ENCODE measurements at regions not wholly inside any gene's neighbourhood (a gene's known extent, or its start where the extent isn't known, plus 50 kb on each side); places are given as distances from the start of the nearest gene placed in this dataset.

DNA sequence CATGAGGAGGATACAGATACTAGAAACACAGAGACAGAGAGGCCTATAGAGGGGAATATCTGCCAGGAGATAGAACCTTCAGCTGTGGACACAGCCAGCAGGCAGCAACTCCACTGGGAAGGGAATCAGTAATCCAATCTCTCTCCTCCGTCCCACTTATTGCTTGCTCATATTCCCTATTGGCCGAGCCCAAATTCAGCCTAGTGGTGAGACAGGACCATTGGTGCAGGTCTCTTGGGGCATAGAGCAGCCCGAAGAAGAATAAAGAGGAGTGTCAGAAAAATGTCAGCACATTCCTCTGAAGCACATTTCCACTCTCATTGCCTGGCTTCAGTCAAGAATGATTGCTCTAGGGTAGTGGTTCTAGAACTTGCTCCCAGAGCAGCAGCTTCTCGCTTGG lies 1091.5 kb upstream of the GYPC start:
- TF ChIP-seq SMC3 (IDR thresholded peaks at IDR 0.05; ENCODE audit: low read depth, low read length) = no peak
- no peak for TF ChIP-seq RCOR1 (IDR thresholded peaks at IDR 0.05; ENCODE audit: insufficient replicate concordance, low read length)
- TF ChIP-seq RFX5 (IDR thresholded peaks at IDR 0.05; ENCODE audit: low read depth, low read length) = no peak
- TF ChIP-seq, protein P1, sequence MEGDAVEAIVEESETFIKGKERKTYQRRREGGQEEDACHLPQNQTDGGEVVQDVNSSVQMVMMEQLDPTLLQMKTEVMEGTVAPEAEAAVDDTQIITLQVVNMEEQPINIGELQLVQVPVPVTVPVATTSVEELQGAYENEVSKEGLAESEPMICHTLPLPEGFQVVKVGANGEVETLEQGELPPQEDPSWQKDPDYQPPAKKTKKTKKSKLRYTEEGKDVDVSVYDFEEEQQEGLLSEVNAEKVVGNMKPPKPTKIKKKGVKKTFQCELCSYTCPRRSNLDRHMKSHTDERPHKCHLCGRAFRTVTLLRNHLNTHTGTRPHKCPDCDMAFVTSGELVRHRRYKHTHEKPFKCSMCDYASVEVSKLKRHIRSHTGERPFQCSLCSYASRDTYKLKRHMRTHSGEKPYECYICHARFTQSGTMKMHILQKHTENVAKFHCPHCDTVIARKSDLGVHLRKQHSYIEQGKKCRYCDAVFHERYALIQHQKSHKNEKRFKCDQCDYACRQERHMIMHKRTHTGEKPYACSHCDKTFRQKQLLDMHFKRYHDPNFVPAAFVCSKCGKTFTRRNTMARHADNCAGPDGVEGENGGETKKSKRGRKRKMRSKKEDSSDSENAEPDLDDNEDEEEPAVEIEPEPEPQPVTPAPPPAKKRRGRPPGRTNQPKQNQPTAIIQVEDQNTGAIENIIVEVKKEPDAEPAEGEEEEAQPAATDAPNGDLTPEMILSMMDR (conservative IDR thresholded peaks at IDR 0.05; ENCODE audit: low read depth, low read length) = no peak
- TF ChIP-seq RAD21 (IDR thresholded peaks at IDR 0.05; ENCODE audit: low read length) = no peak
- TF ChIP-seq, protein P2, sequence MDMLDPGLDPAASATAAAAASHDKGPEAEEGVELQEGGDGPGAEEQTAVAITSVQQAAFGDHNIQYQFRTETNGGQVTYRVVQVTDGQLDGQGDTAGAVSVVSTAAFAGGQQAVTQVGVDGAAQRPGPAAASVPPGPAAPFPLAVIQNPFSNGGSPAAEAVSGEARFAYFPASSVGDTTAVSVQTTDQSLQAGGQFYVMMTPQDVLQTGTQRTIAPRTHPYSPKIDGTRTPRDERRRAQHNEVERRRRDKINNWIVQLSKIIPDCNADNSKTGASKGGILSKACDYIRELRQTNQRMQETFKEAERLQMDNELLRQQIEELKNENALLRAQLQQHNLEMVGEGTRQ (IDR thresholded peaks at IDR 0.05; ENCODE audit: low read depth, low read length) = no peak
- no peak for TF ChIP-seq FOS (IDR thresholded peaks at IDR 0.05; ENCODE audit: low read depth, low read length)
- no peak for TF ChIP-seq MXI1 (IDR thresholded peaks at IDR 0.05; ENCODE audit: borderline replicate concordance, low read depth, low read length)
- no peak for TF ChIP-seq BHLHE40 (IDR thresholded peaks at IDR 0.05; ENCODE audit: low read depth, low read length)

Data from IMR-90 (cell line).